Astrocyte (in vitro differentiated cells and primary cell): ENCODE measurements at regions not wholly inside any gene's neighbourhood (a gene's known extent, or its start where the extent isn't known, plus 50 kb on each side); places are given as distances from the start of the nearest gene placed in this dataset.

Experiments
- DNase-seq: peaks from one replicate; pipeline ENCODE4 v3.0.0-alpha.2; 2010; ENCODE audit warnings: low read depth
- FAIRE-seq: peaks from 2 replicates; lab custom pipeline; 2011; peaks lifted over from hg19 to GRCh38; lab: Jason Lieb, UNC
- H2AFZ ChIP-seq: 2 replicates; pipeline ENCODE4 v1.6.0; 2012; ENCODE audit warnings: low read depth, low read length, inconsistent platforms
- H3K27ac ChIP-seq: 2 replicates; pipeline ENCODE4 v1.5.1; 2011; ENCODE audit warnings: low read depth, low read length, inconsistent platforms
- H3K27me3 ChIP-seq: 2 replicates; pipeline ENCODE4 v1.6.0; 2011; ENCODE audit warnings: low read length, inconsistent platforms; ENCODE audit not compliant: insufficient read depth
- H3K36me3 ChIP-seq: 2 replicates; pipeline ENCODE4 v1.5.1; 2011; ENCODE audit warnings: low read length, inconsistent platforms; ENCODE audit not compliant: insufficient read depth
- H3K4me1 ChIP-seq: 2 replicates; pipeline ENCODE4 v1.5.1; 2011; ENCODE audit warnings: low read length, inconsistent platforms; ENCODE audit not compliant: insufficient read depth
- H3K4me2 ChIP-seq: 2 replicates; pipeline ENCODE4 v1.6.0; 2012; ENCODE audit warnings: low read length, inconsistent platforms
- H3K4me3 ChIP-seq: 2 replicates; pipeline ENCODE4 v1.5.1; 2011; ENCODE audit warnings: low read depth, mild to moderate bottlenecking, low read length, inconsistent platforms; ENCODE audit not compliant: insufficient read depth
- H3K79me2 ChIP-seq: 2 replicates; pipeline ENCODE4 v1.6.0; 2012; ENCODE audit warnings: mild to moderate bottlenecking, low read length, inconsistent platforms; ENCODE audit not compliant: insufficient read depth
- H3K9ac ChIP-seq: 2 replicates; pipeline ENCODE4 v1.6.0; 2012; ENCODE audit warnings: mild to moderate bottlenecking, low read length, inconsistent platforms
- H3K9me3 ChIP-seq: 2 replicates; pipeline ENCODE4 v1.5.1; 2012; ENCODE audit warnings: low read depth, mild to moderate bottlenecking, low read length, inconsistent platforms; ENCODE audit not compliant: insufficient read depth
- H4K20me1 ChIP-seq: 2 replicates; pipeline ENCODE4 v1.6.0; 2012; ENCODE audit warnings: low read length, inconsistent platforms; ENCODE audit not compliant: insufficient read depth
- H3K27ac Mint-ChIP-seq: one replicate; pipeline ENCODE4 v1.8.0; 2021; ENCODE audit warnings: mild to moderate bottlenecking, mixed read lengths; ENCODE audit not compliant: unreplicated experiment
- H3K27me3 Mint-ChIP-seq: one replicate; pipeline ENCODE4 v1.8.0; 2021; ENCODE audit warnings: low read depth, mixed read lengths; ENCODE audit not compliant: unreplicated experiment
- H3K36me3 Mint-ChIP-seq: one replicate; pipeline ENCODE4 v1.8.0; 2021; ENCODE audit warnings: low read depth, mixed read lengths; ENCODE audit not compliant: unreplicated experiment
- H3K4me1 Mint-ChIP-seq: one replicate; pipeline ENCODE4 v1.8.0; 2021; ENCODE audit warnings: low read depth, mixed read lengths; ENCODE audit not compliant: unreplicated experiment
- H3K4me3 Mint-ChIP-seq: one replicate; pipeline ENCODE4 v1.8.0; 2021; ENCODE audit warnings: mild to moderate bottlenecking, moderate library complexity, mixed read lengths; ENCODE audit not compliant: unreplicated experiment
- H3K9me3 Mint-ChIP-seq: one replicate; pipeline ENCODE4 v1.8.0; 2021; ENCODE audit warnings: mild to moderate bottlenecking, mixed read lengths; ENCODE audit not compliant: unreplicated experiment
- EZH2 ChIP-seq: IDR thresholded peaks from 2 replicates; pipeline ENCODE4 v1.6.1; 2012; ENCODE audit warnings: mild to moderate bottlenecking, low read length, inconsistent platforms; ENCODE audit not compliant: insufficient read depth
- TF ChIP-seq, protein P1 (sequence below): IDR thresholded peaks from 2 replicates; pipeline ENCODE4 v1.5.1; 2011; ENCODE audit warnings: low read depth, mild to moderate bottlenecking, inconsistent platforms, low read length, moderate library complexity; ENCODE audit not compliant: insufficient read depth

DNA sequence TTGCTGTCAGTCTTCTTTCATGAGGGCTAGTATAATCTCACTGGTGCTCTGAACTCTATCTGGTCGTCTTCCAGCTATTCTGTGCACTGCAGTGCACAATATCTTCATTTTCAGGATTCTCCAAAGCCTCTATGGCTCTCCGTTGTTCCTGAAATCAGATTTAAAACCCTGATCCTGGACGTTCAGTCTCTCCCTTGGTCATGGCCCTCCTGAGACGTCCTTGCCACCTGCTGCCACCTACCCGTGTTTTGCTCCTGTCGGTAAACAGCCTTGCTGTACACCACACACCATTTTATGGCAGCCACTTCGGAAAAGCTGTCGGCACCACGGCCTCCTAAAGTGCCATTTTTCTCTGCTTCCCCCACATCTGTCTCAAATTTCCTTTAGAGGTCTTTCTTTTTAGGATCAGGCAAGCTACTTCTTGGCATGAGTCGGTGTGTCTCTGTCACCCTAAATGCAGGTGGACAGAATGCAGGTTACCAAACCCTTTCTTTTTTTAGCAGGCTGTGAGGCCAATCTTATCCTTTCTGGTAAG lies 170.0 kb downstream of the HRH4 start:
- no peaks in the 10 kb centered on the region for H3K4me1 ChIP-seq
- no peaks in the 10 kb centered on the region for H3K9me3 ChIP-seq
- H4K20me1 ChIP-seq: no peaks in the 10 kb centered on the region
- H3K27ac ChIP-seq: no peak overlapping the region
- Mint-ChIP-seq H3K27ac (no peak overlapping the region), H3K36me3 (no peaks in the 10 kb centered on the region), H3K9me3 (peaks cover 6% of the 10 kb centered on the region), H3K27me3 (peaks cover 10% of the 10 kb centered on the region), H3K4me3 (no peak overlapping the region), H3K4me1 (peaks cover 4% of the 10 kb centered on the region)
- TF ChIP-seq EZH2: no peak
- TF ChIP-seq, protein P1, sequence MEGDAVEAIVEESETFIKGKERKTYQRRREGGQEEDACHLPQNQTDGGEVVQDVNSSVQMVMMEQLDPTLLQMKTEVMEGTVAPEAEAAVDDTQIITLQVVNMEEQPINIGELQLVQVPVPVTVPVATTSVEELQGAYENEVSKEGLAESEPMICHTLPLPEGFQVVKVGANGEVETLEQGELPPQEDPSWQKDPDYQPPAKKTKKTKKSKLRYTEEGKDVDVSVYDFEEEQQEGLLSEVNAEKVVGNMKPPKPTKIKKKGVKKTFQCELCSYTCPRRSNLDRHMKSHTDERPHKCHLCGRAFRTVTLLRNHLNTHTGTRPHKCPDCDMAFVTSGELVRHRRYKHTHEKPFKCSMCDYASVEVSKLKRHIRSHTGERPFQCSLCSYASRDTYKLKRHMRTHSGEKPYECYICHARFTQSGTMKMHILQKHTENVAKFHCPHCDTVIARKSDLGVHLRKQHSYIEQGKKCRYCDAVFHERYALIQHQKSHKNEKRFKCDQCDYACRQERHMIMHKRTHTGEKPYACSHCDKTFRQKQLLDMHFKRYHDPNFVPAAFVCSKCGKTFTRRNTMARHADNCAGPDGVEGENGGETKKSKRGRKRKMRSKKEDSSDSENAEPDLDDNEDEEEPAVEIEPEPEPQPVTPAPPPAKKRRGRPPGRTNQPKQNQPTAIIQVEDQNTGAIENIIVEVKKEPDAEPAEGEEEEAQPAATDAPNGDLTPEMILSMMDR: no peak
- FAIRE-seq: no peak
- H3K9ac ChIP-seq: no peak overlapping the region
- no peaks in the 10 kb centered on the region for H3K36me3 ChIP-seq
- no peak overlapping the region for H3K4me3 ChIP-seq
- no peaks in the 10 kb centered on the region for H3K27me3 ChIP-seq
- no peaks in the 10 kb centered on the region for H3K79me2 ChIP-seq
- no peak for DNase-seq
- no peak overlapping the region for H2AFZ ChIP-seq
- no peak overlapping the region for H3K4me2 ChIP-seq

DNA sequence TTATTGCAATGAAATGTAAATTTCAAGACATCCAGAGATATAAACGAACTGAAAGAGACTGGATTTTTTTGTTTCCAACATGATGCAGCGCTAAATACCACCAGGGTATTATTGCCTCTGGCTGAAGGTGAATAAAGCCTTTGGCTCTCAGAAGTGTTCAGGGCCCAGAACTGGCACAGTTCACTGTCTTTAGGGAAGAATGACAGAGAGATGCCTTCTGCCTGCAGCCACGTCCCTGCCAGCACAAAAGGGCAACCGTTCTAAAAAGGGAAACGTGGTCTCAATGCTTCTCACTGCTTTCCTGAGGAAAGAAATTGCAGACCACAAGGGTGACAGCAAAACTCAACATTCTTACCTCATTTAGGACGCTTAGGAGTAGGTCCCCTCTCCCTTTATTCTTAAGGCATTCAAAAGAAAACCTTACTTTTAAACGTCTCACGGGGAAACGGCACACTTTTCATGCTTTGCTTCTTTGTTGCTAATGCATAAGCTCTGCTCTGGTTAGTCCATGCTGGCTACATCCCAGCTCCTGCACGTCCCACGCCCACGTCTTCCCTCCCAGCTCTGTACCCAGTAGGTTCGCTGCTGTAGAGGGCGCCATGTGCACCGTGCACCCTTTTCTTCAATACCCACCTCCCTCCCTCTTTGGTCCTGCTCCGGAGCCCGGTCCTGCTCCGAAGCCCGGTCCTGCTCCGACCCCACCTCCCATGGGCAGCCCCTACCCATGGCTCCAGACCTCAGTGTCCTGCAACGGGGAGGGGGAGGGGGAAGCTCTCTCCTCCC lies 171.0 kb downstream of the HRH4 start:
- peaks cover 4% of the 10 kb centered on the region for H3K4me1 Mint-ChIP-seq
- Histone ChIP-seq H3K79me2 (no peaks in the 10 kb centered on the region), H3K27me3 (no peaks in the 10 kb centered on the region), H3K27ac (no peak overlapping the region), H3K9me3 (no peaks in the 10 kb centered on the region), H3K4me3 (no peak overlapping the region), H4K20me1 (no peaks in the 10 kb centered on the region), H3K9ac (no peak overlapping the region), H3K4me2 (peak overlapping the region; percentile 29), H2AFZ (peak overlapping the region; percentile 26), H3K36me3 (no peaks in the 10 kb centered on the region), H3K4me1 (no peaks in the 10 kb centered on the region)
- H3K27me3 Mint-ChIP-seq: peaks cover 10% of the 10 kb centered on the region
- TF ChIP-seq EZH2: no peak
- TF ChIP-seq, protein P1: no peak
- H3K9me3 Mint-ChIP-seq: peaks cover 3% of the 10 kb centered on the region
- no peak overlapping the region for H3K4me3 Mint-ChIP-seq
- H3K27ac Mint-ChIP-seq: no peak overlapping the region
- DNase-seq (no peak), FAIRE-seq (no peak)
- H3K36me3 Mint-ChIP-seq: no peaks in the 10 kb centered on the region
